ENCODE measurements at regions not wholly inside any gene's neighbourhood (a gene's known extent, or its start where the extent isn't known, plus 50 kb on each side); places are given as distances from the start of the nearest gene placed in this dataset.

GRCh38 chrX:113075521-113075920, 234.9 kb upstream of the AMOT start:
- no peaks in the 10 kb centered on the region for H3K9me3 ChIP-seq
- no peaks in the 10 kb centered on the region for H3K4me1 ChIP-seq
- no peak for DNase-seq
- intact Hi-C loops (cut with DNase I; ENCODE audit: low total_unique reads) (no loop called here), in situ Hi-C loops (cut with MboI; ENCODE audit: low pct_ligation_motif_present in 1 of 4, low pct_unique_long_range_greater_than_20kb in 1 of 4, low sequenced_read_pairs in 3 of 4) (no loop called here)
- no peaks in the 10 kb centered on the region for H3K36me3 ChIP-seq
- H3K4me3 ChIP-seq: no peak overlapping the region
- no peaks in the 10 kb centered on the region for H3K27me3 ChIP-seq
- no peak overlapping the region for H3K27ac ChIP-seq
- TF ChIP-seq POLR2A (IDR thresholded peaks at IDR 0.05): no peak
- no peak for TF ChIP-seq EP300 (IDR thresholded peaks at IDR 0.05; ENCODE audit: low read depth)
- TF ChIP-seq POLR2AphosphoS5 (IDR thresholded peaks at IDR 0.05): no peak
- no peak for TF ChIP-seq CTCF (IDR thresholded peaks at IDR 0.05)

- in situ Hi-C loops (cut with MboI; ENCODE audit: low pct_ligation_motif_present in 1 of 4, low pct_unique_long_range_greater_than_20kb in 1 of 4, low sequenced_read_pairs in 3 of 4): no loop called here
- WGBS, 2 donors (ENCODE audit: low coverage in 1 of 2): 63% methylated on average over 1 of the region's 1 CpG; no CpG with 5 or more reads in 1 of the 2 donors
- Histone ChIP-seq H3K9me3 (no peaks in the 10 kb centered on the region), H3K27ac (no peak overlapping the region), H3K36me3 (no peaks in the 10 kb centered on the region), H3K27me3 (no peaks in the 10 kb centered on the region), H3K4me3 (no peak overlapping the region), H3K4me1 (no peaks in the 10 kb centered on the region)
- no peak for DNase-seq
- TF ChIP-seq CTCF (IDR thresholded peaks at IDR 0.05): no peak
- intact Hi-C loops (cut with DNase I; ENCODE audit: low total_unique reads): no loop called here
These were observed 219.1 kb upstream of the AMOT start for GRCh38 chrX:113059714-113060113.

- H3K4me1 ChIP-seq: no peaks in the 10 kb centered on the region
- no peaks in the 10 kb centered on the region for H3K27me3 ChIP-seq
- no peak overlapping the region for H3K4me3 ChIP-seq
- intact Hi-C loops (cut with DNase I; ENCODE audit: low total_unique reads): no loop called here
- no peak overlapping the region for H3K27ac ChIP-seq
- in situ Hi-C loops (cut with MboI; ENCODE audit: low pct_ligation_motif_present in 1 of 4, low pct_unique_long_range_greater_than_20kb in 1 of 4, low sequenced_read_pairs in 3 of 4): no loop called here
- no peaks in the 10 kb centered on the region for H3K36me3 ChIP-seq
- WGBS, 2 donors (ENCODE audit: low coverage in 1 of 2): 51 to 74% methylated on average over 5 to 6 of the region's 6 CpGs
- no peak for TF ChIP-seq POLR2AphosphoS5 (IDR thresholded peaks at IDR 0.05)
- no peak for TF ChIP-seq POLR2A (IDR thresholded peaks at IDR 0.05)
- TF ChIP-seq EP300 (IDR thresholded peaks at IDR 0.05; ENCODE audit: low read depth): no peak
- no peak for TF ChIP-seq CTCF (IDR thresholded peaks at IDR 0.05)
- no peaks in the 10 kb centered on the region for H3K9me3 ChIP-seq
- no peak for DNase-seq
These were observed 218.0 kb upstream of the AMOT start for GRCh38 chrX:113058634-113059033.

- no peaks in the 10 kb centered on the region for H3K4me1 ChIP-seq
- no peak for DNase-seq
- TF ChIP-seq POLR2A (IDR thresholded peaks at IDR 0.05) (no peak), EP300 (IDR thresholded peaks at IDR 0.05; ENCODE audit: low read depth) (no peak), POLR2AphosphoS5 (IDR thresholded peaks at IDR 0.05) (no peak), CTCF (IDR thresholded peaks at IDR 0.05) (no peak)
- intact Hi-C loops (cut with DNase I; ENCODE audit: low total_unique reads) (no loop called here), in situ Hi-C loops (cut with MboI; ENCODE audit: low pct_ligation_motif_present in 1 of 4, low pct_unique_long_range_greater_than_20kb in 1 of 4, low sequenced_read_pairs in 3 of 4) (no loop called here)
- no peaks in the 10 kb centered on the region for H3K9me3 ChIP-seq
- H3K27me3 ChIP-seq: no peaks in the 10 kb centered on the region
- 46% methylated on average over 1 of the region's 1 CpG; no CpG with 5 or more reads in 1 of the 2 donors for WGBS, 2 donors (ENCODE audit: low coverage in 1 of 2)
- no peak overlapping the region for H3K4me3 ChIP-seq
- no peak overlapping the region for H3K27ac ChIP-seq
- no peaks in the 10 kb centered on the region for H3K36me3 ChIP-seq
These were observed 208.3 kb upstream of the AMOT start for GRCh38 chrX:113048896-113049295.
